GM12878 (cell line): ENCODE measurements at regions not wholly inside any gene's neighbourhood (a gene's known extent, or its start where the extent isn't known, plus 50 kb on each side); places are given as distances from the start of the nearest gene placed in this dataset.

ENCODE experiments used
- CTCF ChIP-seq, 3 experiments: IDR thresholded peaks in 2 of 3; conservative IDR thresholded peaks in 1 of 3; 2 replicates each; pipeline ENCODE4 v1.5.1; 2011; ENCODE audit warnings: low read depth in 3 of 3, low read length in 3 of 3, mild to moderate bottlenecking in 3 of 3, control low read depth in 2 of 3, moderate library complexity in 2 of 3, inconsistent platforms in 1 of 3, mixed read lengths in 1 of 3; ENCODE audit not compliant: control insufficient read depth in 2 of 3, insufficient read depth in 1 of 3; ENCODE audit errors: extremely low read depth in 1 of 3
- KDM1A ChIP-seq: fragments of 200-600 bp; sonication (generic); IDR thresholded peaks from 2 replicates; pipeline ENCODE4 v1.6.1; 2016; ENCODE audit warnings: borderline replicate concordance
- MTA2 ChIP-seq: fragments of 450-650 bp; IDR thresholded peaks from 2 replicates; pipeline ENCODE4 v1.6.1; 2016; ENCODE audit warnings: low read depth, mild to moderate bottlenecking, moderate library complexity
- POLR2A ChIP-seq: IDR thresholded peaks from 2 replicates; pipeline ENCODE4 v1.6.1; 2011; ENCODE audit warnings: low read depth, mild to moderate bottlenecking, low read length
- RAD21 ChIP-seq: IDR thresholded peaks from 2 replicates; pipeline ENCODE4 v1.6.1; 2011; ENCODE audit warnings: mild to moderate bottlenecking, low read depth, low read length, moderate library complexity; ENCODE audit not compliant: insufficient read depth
- RFX5 ChIP-seq: IDR thresholded peaks from 2 replicates; pipeline ENCODE4 v1.6.1; 2011; ENCODE audit warnings: low read depth, low read length, improper control_type of control experiment
- RUNX3 ChIP-seq: IDR thresholded peaks from 2 replicates; pipeline ENCODE4 v1.6.1; 2012; ENCODE audit warnings: low read length, inconsistent platforms
- SMC3 ChIP-seq: IDR thresholded peaks from 2 replicates; pipeline ENCODE4 v1.6.1; 2011; ENCODE audit warnings: low read length, improper control_type of control experiment, borderline replicate concordance
- SP1 ChIP-seq: IDR thresholded peaks from one replicate; pipeline ENCODE4 v1.6.1; 2011; ENCODE audit warnings: low read depth, low read length
- YY1 ChIP-seq: IDR thresholded peaks from 2 replicates; pipeline ENCODE4 v1.6.1; 2011; ENCODE audit warnings: low read depth, mild to moderate bottlenecking, low read length

- TF ChIP-seq KDM1A (no peak), CTCF (IDR thresholded peaks at IDR 0.05 in 2 of 3, conservative IDR thresholded peaks at IDR 0.05 in 1 of 3; ENCODE audit: control insufficient read depth in 2 of 3, extremely low read depth in 1 of 3, insufficient read depth in 1 of 3, low read depth in 3 of 3, low read length in 3 of 3) (no peak), MTA2 (no peak), SP1 (no peak), SMC3 (no peak), POLR2A (no peak), RFX5 (no peak), RAD21 (no peak), YY1 (no peak), RUNX3 (no peak)
Observed at GRCh38 chr12:73106896-73107295, 834.7 kb downstream of the TRHDE start.
